ENCODE measurements at regions not wholly inside any gene's neighbourhood (a gene's known extent, or its start where the extent isn't known, plus 50 kb on each side); places are given as distances from the start of the nearest gene placed in this dataset.

DNA sequence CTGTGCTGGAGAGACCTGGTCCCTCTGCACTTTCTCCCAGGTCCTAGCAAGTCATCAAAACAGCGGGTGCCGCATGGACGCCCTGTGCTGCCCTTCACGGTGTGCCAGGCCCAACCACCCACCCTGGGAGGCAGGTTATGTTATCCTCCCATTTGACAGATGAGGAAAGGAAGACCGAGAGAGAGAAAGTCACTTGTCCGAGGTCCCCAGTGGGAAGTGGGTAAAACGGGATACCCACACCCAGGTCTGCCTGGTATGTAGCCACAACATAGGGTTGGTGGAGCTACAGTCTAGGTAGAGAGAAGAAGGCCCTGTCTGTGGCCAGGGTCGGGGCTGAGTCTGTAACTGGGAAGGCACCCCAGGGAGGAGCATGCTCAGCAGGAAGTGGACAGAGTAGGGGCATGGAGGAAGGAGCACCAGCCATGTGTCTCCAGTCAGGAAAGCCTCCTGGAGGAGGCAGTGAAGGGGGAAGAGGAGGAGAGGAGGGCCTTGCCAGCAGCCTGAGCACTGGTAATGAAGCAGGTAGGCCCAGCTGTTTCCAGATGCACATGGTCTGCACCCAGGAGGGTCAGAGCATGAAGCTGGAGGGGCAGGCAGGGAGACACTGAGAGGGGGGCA is 98.4 kb downstream of the ZFP36L2 start:
- DNase-seq, result no peak

GRCh38 chr2:43127208-43127940 is 99.0 kb downstream of the ZFP36L2 start:
- peak; percentile 86 to 95 for DNase-seq

GRCh38 chr2:43126817-43127207 is 99.6 kb downstream of the ZFP36L2 start:
- no peak for DNase-seq

GRCh38 chr2:43125090-43125998 is 101.1 kb downstream of the ZFP36L2 start:
- no peak for DNase-seq

DNA sequence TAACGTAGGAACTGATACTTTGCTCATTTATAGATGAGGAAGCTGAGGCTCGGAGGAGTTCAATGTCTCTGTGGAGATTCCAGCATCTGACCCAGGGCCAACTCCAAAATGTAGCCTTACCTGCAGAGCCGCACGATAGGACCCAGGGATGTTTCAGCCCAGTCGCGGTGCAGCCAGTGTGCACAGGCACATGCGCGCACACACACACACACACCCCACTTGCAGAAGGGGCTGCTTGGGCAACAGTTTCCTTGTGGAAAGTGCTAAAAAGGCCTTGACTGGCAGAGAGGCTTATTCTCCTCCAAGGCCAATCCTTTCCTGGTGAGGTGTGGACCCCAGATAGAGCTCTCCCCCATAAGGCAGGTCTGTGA is 101.7 kb downstream of the ZFP36L2 start:
- no peak for DNase-seq

- DNase-seq, result no peak
Observed at GRCh38 chr2:43123981-43124686, 102.3 kb downstream of the ZFP36L2 start.

- DNase-seq, result no peak
Observed at GRCh38 chr2:43123486-43123885, 102.9 kb downstream of the ZFP36L2 start.

- DNase-seq, result no peak
Observed at GRCh38 chr2:43123028-43123427, 103.4 kb downstream of the ZFP36L2 start.

DNA sequence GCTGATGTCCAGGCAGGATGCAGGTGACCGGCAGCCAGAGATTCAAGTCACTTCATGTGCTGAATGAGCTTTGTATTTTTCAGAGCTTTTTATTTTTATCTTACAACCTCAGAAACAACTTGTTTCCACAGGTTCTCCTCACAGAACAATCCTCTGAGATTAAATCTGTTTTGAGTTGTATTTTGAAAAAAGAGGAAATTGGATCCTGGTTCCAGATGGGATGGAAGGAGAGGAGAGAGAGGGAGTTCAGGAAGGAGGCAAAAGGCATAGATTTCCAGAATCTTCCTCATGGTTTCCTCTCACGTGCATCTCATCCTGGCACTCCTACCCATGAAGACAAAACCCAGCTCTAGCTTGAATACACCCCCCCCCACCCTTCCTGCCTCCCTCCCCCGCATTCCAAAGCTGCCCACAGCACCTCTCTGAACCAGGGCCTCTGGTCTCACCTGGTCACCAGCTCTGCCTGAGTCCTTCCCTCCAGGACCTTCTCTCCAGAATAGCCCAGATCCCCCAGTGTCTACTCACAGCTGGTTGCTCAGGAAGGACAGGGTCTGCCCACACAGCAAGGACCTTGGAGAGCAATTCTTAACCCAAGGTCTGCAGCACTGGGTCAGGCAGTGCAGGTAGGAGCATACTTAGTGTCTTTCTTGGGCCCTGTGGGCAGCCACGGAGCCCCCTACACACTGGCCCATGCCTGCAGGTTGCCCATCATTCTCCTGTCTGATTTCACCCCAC is 104.7 kb downstream of the ZFP36L2 start:
- no peak for DNase-seq

DNA sequence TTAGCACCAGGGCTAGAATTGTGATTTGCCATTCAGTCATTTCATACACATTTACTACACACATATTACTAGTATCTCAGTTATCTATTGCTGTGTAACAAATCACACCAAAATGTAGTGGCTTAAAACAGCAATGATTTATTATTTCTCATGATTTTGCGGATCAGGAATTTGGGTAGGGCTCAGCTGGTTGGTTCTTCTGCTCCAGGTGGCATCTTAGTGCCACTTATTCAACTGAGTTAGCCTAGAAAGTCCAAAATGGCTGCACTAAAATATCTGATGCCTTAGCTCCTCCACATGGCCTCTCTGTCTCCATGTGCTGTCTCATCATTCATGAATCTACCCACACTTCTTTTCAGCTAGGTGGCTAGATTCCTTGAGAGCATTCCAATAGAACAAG is 107.1 kb downstream of the ZFP36L2 start:
- DNase-seq, result no peak

DNA sequence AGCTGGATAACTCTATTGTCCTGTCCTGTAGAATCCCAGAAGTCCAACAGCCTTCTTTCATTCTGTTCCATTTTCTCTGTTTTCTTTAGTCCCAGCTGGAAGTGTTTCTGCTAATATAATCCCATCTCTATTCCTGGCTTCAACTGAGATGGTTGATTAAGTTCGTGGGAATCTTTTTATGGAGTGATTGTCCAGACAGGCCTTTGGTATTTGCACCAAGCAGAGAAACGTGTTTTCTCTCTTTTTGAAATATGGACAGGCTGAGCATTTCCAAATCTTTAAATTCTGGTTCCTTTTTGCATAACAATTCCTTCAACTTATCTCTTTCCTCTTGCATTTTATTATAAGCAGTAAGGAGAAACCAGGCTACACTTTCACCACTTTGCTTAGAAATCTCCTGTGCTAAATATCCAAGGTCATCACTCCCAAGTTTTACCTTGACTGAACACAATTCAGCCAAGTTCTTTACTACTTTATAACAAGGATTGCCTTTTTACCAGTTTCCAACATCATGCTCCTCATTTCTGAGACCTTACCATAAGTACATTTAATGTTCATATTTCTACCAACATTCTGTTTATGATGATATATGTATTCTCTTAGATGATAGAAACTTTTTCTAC is 108.8 kb downstream of the ZFP36L2 start:
- no peak for DNase-seq

DNA sequence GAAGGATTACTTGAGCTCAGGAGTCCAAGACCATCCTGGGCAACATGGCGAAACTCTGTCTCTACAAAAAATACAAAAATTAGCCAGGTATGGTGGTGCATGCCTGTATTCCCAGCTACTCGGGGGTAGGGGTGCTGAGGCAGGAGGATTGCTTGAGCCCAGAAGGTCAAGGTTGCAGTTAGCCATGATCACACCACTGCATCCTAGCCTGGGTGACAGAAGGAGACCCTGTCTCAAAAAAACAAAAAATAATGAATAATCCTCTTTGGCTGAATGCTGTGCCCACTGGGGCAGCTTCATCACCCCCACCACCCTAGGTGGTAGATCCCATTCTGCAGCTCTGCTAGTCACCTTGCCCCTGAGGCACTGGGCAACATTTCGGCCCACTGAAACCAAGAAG is 109.4 kb downstream of the ZFP36L2 start:
- DNase-seq, result no peak

- DNase-seq, result no peak
Observed at GRCh38 chr2:43115881-43116280, 110.5 kb downstream of the ZFP36L2 start.

GRCh38 chr2:43114210-43114609 is 112.2 kb downstream of the ZFP36L2 start:
- DNase-seq, result no peak

DNA sequence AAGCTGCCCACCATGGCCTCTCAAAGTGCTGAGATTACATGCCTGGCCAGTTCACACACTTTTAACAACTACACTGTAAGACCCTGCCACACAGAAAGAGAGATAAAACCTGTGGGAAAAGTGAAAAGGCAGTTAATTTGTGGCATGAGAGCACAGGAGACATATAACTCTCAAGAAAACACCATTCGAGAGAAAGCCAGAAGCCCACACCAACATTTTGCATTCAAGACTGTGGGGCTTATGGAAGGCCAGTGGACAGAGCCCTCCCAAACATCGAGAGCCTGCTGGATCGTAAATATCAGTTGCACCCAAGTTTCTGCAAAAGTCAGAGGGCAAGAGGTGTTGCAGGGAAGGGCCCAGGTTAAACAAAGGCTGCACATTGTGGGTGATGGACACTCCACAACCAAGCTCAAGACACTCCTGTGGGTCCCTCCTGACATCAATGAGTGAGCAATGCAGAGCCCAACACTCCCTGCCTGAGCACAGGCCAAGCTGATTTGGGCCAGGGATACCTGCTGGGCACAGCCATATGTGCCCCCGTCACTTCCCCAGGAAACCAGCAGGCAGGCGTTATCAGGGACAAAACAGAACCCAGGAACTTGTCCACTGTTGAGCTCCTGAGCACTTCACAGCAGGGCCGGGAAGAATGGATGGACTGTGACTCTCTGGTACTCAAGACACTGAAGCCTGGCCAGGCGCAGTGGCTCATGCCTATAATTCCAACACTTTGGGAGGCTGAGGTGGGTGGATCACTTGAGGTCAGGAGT is 114.4 kb downstream of the ZFP36L2 start:
- no peak for DNase-seq

DNA sequence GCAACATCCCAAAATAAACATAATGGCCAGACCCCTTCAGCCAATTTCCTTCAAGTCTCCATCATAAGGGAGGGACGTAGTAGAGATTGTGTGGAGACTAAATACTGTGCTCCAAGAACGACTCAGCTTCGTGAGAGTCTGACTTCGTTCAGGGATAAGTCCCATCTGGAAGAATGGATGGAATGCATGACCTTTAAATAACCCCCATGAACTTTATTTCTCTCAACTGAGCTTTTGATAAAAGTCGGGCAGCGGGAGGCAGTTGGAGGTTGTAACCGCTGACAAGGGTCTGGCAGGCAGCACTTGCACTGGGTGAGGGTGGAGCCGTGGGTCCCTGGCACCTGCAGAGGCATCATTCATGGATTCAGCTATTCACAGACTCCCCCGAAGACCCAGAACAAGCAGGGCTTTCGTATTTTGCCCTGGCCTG is 115.9 kb downstream of the ZFP36L2 start:
- DNase-seq, result no peak

DNA sequence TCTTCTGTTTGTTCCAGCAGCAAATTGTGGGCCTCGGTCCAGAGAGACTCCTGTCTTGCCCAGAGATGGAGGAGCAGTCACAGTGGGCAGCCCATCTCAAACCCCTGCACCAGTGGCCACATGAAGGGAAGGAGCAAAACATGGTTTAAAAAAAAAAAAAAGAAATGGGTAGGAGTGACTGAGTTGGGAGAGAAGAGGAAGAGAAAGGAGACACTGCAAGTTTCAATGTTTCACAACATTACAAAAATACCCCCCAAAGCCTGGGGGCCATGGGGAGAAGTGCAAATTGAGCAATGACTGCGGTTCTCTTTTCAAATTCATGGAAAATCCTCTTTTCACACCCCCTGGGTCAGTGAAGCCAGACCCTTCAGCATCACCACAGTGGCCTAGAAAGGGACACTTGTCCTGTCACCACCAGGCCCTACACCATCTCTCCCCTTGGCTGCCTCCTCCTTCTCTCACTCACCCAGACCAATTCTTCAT is 117.1 kb downstream of the ZFP36L2 start:
- peak; percentile 89 to 96 for DNase-seq

DNA sequence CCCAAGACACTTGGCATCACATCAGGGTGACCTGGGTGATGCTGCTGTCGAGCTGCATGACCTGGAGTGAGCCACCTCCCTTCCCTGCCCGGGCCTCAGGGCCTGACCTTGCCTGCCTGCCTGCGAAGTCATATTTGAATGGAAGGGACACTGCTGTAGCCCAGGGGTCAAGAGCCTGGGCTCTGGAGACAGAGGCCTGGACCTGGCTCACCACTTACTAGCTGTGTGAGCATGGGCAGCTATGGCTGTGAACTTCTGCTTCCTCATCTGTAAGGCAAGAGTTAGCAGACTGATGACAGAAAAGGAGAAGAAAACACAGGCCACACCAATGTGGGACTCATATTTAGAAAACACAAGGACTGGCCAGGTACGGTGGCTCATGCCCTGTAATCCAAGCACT is 118.7 kb downstream of the ZFP36L2 start:
- DNase-seq, result peak; percentile 53 to 60

- peak in 1 of 2 donors; percentile 44 for DNase-seq
Observed at GRCh38 chr2:43106559-43107527, 119.6 kb downstream of the ZFP36L2 start.
